Posterior cingulate gyrus (tissue), 11 donors: ENCODE measurements at regions not wholly inside any gene's neighbourhood (a gene's known extent, or its start where the extent isn't known, plus 50 kb on each side); places are given as distances from the start of the nearest gene placed in this dataset.
"Not testable (repeated sequence)": the region's sequence is repeated elsewhere in the genome, so short reads cannot be mapped to it uniquely, and the experiment has no call there.

ENCODE experiments used
- DNase-seq, 10 donors: peaks; one replicate each; pipeline versions ENCODE4 v3.0.0 to v3.0.0-alpha.2; 2020 to 2021; ENCODE audit warnings: mixed read lengths in 3 of 10
- intact Hi-C: fragments of 100-400 bp; cut with DNase I; formaldehyde crosslinking; loops from one replicate; pipeline ENCODE4 v1.15.1; 2023

GRCh38 chrX:87078231-87078630 is 439.4 kb upstream of the KLHL4 start:
- intact Hi-C loops, result no loop called here
- DNase-seq, result no peak

- intact Hi-C loops, result no loop called here
- DNase-seq, result peak in 1 of 10 donors; percentile 72
Measured at GRCh38 chrX:87098477-87098876, 419.1 kb upstream of the KLHL4 start.

- intact Hi-C loops, result no loop called here
- DNase-seq, result no peak
Measured at GRCh38 chrX:87105131-87105530, 412.5 kb upstream of the KLHL4 start.

GRCh38 chrX:87110142-87110541 is 407.5 kb upstream of the KLHL4 start:
- intact Hi-C loops, result no loop called here
- peak in 1 of 10 donors; percentile 32 for DNase-seq

- DNase-seq, result peak in 1 of 10 donors; percentile 55
- intact Hi-C loops, result no loop called here
Measured at GRCh38 chrX:87140800-87141483, 376.7 kb upstream of the KLHL4 start.

GRCh38 chrX:87160435-87161010 is 357.1 kb upstream of the KLHL4 start:
- DNase-seq, result peak in 1 of 10 donors; percentile 22
- intact Hi-C loops, result loop anchor here (2.0 kb wide), 1 partner anchor 138 kb away; no protein-coding TSS in a partner anchor

- no peak for DNase-seq
- intact Hi-C loops, result no loop called here
Measured at GRCh38 chrX:87167841-87168240, 349.8 kb upstream of the KLHL4 start.

GRCh38 chrX:87178009-87178408 is 339.6 kb upstream of the KLHL4 start:
- DNase-seq, intact Hi-C loops: not testable (repeated sequence)
